OCI-M2 (cell line): ENCODE measurements at regions not wholly inside any gene's neighbourhood (a gene's known extent, or its start where the extent isn't known, plus 50 kb on each side); places are given as distances from the start of the nearest gene placed in this dataset.
"Not testable (repeated sequence)": the region's sequence is repeated elsewhere in the genome, so short reads cannot be mapped to it uniquely, and the experiment has no call there.

Experiments used
- DNase-seq: peaks from one replicate; lab custom pipeline; 2025; ENCODE audit not compliant: unreplicated experiment; lab: John Stamatoyannopoulos, UW

DNA sequence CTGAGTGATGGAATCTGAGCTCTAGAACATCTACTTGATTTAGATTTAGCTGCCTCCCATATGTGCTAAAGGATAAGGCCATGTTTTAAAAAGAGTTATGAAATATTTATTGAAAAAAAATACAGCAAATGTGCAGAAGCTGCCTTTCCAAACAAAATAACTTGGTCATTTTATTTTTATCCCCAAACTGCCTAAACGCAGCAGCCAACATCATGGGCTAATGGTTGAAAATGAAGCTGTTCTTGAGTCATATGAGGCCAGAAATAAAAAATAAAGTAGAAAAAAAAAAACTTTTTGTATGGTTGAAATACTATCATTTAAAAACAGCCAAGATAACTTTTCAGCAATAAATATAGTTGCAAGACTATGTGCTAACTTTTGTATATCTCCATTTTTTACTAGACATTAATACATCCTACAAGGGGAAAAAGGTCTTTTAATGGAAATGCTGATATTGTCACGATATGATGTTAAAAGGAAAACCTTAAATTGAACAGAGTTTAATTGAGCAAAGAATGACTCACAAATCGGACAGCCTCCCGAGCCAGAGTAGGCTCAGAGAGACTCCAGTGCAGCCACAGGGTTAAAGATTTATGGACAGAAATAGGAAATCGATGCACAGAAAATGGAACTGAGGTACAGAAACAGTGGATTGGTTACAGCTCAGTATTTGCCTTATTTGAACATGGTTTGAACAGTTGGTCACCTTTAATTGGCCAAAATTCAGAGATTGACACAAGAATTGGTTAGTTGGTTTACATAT, 305.8 kb downstream of the MDFIC start:
- no peak for DNase-seq

DNA sequence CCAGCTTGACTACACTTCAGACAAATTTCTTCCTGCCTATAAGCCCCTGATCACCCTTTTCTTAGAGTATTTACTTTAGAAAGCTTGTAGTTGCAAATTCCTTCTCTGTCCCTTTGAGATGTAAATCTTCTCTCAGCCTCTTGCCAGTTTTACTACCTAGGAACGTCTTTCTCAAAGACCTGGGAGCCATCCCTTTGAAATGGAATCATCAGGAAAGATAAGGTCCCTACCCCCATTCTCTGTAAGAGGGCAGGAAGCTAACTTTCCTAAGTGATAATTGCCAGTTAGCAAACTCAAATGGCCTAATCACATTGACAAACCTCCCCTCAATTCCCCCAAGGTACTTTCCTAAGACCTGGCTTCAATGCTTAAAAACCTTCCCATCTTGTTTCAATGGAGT, 304.5 kb downstream of the MDFIC start:
- DNase-seq: no peak

- DNase-seq: no peak
Observed at GRCh38 chr7:115224922-115225321, 303.0 kb downstream of the MDFIC start.

- DNase-seq: no peak
Observed at GRCh38 chr7:115223959-115224358, 302.1 kb downstream of the MDFIC start.

- DNase-seq: no peak
Observed at GRCh38 chr7:115221456-115221855, 299.6 kb downstream of the MDFIC start.

DNA sequence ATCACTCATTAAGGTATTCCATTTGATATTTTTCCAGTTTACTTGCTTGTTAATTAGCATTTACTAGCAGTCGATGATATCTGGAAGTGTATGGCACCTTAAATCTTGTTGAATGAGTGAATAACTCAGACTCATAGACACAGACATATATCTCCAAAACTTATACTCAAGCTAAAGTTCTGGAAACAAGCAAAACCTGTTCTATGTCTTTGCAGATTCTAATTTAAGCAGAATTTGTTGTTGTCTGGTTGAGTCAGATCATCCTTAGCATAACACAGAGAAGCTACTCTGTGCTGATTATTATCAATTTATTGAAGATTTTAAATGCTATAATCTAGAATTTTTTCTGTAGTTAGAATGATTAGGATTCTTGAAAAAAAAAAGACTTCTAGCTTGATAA, 296.2 kb downstream of the MDFIC start:
- no peak for DNase-seq

GRCh38 chr7:115217373-115217772, 295.5 kb downstream of the MDFIC start:
- DNase-seq: no peak

- no peak for DNase-seq
Observed at GRCh38 chr7:115216652-115217051, 294.8 kb downstream of the MDFIC start.

DNA sequence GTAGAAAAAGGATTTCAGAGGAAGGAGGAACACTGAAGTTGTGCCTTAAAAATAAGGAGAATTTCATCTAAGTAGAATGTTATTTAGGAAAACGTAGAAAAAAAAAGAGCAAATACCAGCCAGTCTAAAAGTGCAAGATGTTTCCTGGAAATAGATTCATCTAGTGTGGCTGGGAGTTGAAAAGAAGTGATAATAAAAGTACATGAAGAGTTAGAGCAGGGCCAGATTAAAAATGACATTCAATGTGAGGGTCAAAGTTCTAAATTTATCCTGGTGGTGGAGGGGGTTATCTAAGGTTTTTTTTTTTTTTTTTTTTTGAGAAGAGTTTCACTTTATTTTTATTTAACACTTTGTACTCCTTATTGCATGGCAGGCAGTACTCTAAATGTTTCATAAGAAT, 289.3 kb downstream of the MDFIC start:
- DNase-seq: no peak

DNA sequence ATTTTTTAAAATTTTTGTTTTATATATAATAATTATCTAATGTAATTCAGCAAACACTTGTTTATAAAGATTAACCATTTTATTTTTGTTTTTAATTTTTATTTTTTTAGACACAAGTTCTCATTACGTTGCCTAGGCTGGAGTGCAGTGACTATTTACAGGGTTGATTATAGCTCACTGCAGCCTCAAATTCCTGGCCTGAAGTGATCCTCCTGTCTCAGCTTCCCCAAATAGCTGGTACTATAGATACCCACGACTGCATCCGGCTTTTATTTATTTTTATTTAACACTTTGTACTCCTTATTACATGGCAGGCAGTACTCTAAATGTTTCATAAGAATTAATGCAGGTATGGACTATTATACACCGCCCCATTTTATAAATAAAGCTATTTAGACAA, 288.7 kb downstream of the MDFIC start:
- DNase-seq: no peak

DNA sequence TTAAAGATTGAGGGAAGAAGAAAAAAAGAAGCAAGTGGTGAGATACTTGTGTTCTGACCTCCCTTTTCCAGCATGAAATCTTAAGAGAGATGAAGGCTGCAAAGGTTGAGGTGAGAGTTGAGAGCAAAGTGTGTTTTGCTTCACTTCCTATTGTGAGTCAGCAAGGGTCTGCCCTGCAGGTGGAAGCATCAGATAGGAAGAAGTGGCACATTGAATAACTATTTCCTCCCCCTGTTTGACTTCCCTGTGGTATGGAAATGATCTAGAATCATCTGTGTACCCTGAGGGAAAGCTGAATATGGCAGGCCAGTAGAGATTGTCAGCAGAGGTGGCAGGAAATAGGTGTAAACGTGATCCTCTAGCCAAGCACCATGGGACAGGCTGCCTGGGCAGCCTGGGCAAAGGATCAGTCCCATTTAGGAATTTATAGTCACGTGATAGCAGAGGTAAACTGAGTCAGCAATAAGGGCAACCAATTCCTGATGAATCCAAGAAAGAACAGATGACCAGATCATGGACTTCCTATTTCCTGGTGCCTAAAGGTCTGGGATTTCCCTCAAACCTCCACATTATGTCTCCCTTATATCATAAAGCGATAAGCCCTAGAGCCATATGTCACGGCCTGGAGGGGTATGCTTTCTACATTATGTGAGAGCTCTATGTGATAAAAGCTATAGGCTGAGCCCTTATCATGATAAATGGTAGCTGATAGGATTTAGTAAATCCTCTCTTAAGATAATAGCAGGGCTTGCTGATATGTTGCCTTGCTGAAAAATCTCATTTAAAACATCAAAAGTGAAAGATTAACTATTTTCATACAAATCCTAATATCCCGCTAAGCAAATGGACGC, 287.0 kb downstream of the MDFIC start:
- DNase-seq: no peak

DNA sequence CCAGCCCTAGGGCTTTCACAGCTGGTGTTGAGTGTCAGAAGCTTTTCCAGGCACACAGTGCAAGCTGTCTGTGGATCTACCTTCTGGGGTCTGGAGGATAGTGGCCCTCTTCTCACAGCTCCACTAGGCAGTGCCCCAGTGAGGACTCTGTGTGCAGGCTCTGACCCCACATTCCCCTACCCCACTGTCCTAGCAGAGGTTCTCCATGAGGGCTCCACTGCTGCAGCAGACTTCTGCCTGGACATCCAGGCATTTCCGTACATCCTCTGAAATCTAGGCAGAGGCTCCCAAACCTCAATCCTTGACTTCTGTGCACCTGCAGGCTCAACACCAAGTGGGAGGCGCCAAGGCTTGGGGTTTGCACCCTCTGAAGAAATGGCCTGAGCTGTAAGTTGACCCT, 284.5 kb downstream of the MDFIC start:
- DNase-seq: not testable (repeated sequence)

GRCh38 chr7:115198143-115198542, 276.2 kb downstream of the MDFIC start:
- no peak for DNase-seq

GRCh38 chr7:115195208-115195607, 273.3 kb downstream of the MDFIC start:
- DNase-seq: no peak

DNA sequence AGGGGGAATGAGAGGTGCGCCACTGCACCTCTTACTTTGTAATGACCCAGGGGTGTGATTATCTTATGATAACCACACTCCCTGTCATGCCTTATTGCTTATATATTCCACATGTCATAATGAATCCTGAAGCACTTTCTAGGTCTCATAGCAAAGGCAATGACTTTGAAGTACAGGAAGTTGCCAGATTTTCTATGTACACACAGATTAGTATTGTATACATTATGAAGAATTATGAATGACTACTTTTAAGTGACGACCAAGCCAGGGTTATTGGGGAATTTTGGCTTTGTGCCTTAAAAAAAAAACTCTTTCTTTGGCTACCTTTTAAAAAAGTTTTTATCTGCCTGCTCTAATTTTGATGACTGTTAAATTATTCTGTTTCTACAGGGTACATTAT, 269.6 kb downstream of the MDFIC start:
- no peak for DNase-seq

DNA sequence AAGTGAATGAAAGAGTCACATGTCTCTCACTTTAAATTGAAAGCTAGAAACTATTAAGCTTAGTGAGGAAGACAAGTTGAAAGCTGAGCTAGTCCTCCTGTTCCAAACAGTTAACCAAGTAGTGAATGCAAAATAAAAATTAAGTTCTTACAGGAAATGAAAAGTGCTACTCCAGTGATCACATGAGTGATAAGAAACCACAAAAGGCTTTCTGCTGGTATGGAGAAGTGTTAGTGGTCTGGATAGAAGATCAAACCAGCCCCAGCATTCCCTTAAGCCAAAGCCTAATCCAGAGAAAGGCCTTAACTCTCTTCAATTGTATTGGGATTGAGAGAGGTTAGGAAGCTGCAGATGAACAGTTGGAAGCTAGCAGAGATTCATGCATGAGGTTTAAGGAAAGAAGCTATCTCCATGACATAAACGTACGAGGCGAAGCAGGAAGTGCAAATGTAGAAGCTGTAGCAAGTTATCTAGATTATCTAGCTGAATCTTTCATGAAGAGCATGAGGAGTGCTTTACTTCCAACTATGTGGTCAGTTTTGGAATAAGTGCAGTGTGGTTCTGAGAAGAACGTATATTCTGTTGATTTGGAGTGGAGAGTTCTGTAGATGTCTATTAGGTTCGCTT, 261.6 kb downstream of the MDFIC start:
- DNase-seq: no peak

- DNase-seq: no peak
Observed at GRCh38 chr7:115178835-115179234, 256.9 kb downstream of the MDFIC start.

DNA sequence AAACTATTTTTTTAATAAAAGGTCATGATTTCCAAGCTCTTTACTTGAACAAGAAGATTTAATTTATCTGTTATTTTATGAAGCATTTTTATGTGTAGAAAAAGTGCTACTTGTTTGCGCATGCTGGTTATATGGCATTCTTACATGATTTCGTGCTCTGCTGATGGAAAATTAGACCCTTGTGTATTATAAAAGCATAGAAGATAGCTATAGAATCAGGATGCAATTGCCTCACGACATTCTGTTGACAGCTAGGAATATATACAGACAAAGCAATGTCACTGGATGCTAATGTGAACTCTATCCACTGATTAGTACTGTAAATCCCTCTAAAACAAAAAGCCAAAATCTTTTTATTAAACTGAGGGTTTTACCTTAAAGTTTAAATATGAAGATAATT, 255.9 kb downstream of the MDFIC start:
- no peak for DNase-seq

GRCh38 chr7:115177103-115177502, 255.2 kb downstream of the MDFIC start:
- DNase-seq: no peak

- not testable (repeated sequence) for DNase-seq
Observed at GRCh38 chr7:115172397-115172796, 250.5 kb downstream of the MDFIC start.

GRCh38 chr7:115153769-115154477, 232.0 kb downstream of the MDFIC start:
- DNase-seq: no peak
